ENCODE measurements at regions not wholly inside any gene's neighbourhood (a gene's known extent, or its start where the extent isn't known, plus 50 kb on each side); places are given as distances from the start of the nearest gene placed in this dataset.

DNA sequence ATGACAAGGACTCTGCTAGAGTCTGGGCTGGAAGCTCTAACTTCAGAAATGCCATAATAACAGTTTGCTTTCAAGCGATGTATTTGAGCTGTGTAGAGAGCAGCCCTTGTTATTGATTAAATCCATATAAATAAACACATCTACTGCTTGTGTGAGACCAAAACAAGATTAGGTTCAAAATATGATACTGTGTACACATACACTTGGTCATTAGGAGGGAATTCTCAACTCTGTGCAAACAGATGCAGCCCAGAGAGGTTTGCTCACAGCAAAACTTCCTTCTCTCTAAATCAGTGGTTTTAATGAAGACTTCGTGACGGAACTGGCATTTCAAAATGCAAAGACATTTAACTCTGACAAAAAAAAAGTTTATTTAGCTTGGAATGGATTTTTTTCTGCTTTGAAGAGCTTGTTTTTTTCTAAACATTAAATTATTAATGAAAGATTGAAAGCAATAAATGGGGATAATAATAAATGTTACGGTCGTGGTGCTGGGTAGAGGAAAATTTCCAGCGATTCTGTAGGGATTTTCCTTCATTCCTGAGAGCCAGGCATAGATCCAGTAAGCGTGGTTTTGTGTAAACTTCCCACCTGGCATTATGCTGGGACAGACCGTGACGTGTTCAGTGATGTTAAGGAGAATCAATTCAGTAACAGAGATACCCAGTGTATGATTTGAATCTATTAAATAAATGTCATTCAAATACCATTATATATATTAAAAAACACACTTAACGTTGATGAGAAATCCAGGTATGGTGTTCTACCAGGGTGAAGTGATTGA is 213.7 kb downstream of the TEX29 start:
- TF ChIP-seq, protein P1, sequence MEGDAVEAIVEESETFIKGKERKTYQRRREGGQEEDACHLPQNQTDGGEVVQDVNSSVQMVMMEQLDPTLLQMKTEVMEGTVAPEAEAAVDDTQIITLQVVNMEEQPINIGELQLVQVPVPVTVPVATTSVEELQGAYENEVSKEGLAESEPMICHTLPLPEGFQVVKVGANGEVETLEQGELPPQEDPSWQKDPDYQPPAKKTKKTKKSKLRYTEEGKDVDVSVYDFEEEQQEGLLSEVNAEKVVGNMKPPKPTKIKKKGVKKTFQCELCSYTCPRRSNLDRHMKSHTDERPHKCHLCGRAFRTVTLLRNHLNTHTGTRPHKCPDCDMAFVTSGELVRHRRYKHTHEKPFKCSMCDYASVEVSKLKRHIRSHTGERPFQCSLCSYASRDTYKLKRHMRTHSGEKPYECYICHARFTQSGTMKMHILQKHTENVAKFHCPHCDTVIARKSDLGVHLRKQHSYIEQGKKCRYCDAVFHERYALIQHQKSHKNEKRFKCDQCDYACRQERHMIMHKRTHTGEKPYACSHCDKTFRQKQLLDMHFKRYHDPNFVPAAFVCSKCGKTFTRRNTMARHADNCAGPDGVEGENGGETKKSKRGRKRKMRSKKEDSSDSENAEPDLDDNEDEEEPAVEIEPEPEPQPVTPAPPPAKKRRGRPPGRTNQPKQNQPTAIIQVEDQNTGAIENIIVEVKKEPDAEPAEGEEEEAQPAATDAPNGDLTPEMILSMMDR (IDR thresholded peaks at IDR 0.05) = no peak
- no peak for TF ChIP-seq POLR2A (IDR thresholded peaks at IDR 0.05)
- TF ChIP-seq POLR2AphosphoS5 (IDR thresholded peaks at IDR 0.05) = no peak

All from sigmoid colon (tissue), 4 donors.